ENCODE measurements at regions not wholly inside any gene's neighbourhood (a gene's known extent, or its start where the extent isn't known, plus 50 kb on each side); places are given as distances from the start of the nearest gene placed in this dataset.

DNA sequence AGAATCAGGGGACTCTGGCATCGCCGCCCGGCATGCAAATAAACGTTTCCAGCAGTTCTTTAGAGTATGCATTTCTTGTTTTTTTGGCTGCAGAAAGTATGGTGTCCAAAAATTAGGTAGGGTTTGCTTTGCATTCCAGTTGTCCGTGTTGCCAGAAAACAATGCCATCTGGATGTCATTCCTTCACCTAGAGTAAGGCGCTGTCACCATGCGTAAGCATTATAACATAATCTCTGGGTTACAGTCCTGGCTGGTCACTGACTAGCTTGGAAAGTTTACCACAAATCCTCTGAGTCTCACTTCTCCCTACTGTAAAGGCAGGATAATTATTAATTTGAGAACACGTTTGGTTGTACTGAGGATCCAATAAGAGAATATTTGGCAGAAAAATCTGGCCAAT, 457.7 kb downstream of the XYLT1 start:
- peaks cover 24% of the 10 kb centered on the region for H3K9me3 Mint-ChIP-seq (ENCODE audit: low read depth)
- H3K36me3 Mint-ChIP-seq (ENCODE audit: low read depth), result no peaks in the 10 kb centered on the region
- TF ChIP-seq, protein P1, sequence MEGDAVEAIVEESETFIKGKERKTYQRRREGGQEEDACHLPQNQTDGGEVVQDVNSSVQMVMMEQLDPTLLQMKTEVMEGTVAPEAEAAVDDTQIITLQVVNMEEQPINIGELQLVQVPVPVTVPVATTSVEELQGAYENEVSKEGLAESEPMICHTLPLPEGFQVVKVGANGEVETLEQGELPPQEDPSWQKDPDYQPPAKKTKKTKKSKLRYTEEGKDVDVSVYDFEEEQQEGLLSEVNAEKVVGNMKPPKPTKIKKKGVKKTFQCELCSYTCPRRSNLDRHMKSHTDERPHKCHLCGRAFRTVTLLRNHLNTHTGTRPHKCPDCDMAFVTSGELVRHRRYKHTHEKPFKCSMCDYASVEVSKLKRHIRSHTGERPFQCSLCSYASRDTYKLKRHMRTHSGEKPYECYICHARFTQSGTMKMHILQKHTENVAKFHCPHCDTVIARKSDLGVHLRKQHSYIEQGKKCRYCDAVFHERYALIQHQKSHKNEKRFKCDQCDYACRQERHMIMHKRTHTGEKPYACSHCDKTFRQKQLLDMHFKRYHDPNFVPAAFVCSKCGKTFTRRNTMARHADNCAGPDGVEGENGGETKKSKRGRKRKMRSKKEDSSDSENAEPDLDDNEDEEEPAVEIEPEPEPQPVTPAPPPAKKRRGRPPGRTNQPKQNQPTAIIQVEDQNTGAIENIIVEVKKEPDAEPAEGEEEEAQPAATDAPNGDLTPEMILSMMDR (IDR thresholded peaks at IDR 0.05), result no peak
- peaks cover 4% of the 10 kb centered on the region for H3K27me3 Mint-ChIP-seq (ENCODE audit: low read depth)
- DNase-seq (ENCODE audit: low spot score), result no peak
- no peaks in the 10 kb centered on the region for H3K4me1 Mint-ChIP-seq (ENCODE audit: low read depth)
- H3K4me3 Mint-ChIP-seq (ENCODE audit: unreplicated experiment), result no peak overlapping the region
- H3K27ac Mint-ChIP-seq (ENCODE audit: unreplicated experiment), result no peak overlapping the region

DNA sequence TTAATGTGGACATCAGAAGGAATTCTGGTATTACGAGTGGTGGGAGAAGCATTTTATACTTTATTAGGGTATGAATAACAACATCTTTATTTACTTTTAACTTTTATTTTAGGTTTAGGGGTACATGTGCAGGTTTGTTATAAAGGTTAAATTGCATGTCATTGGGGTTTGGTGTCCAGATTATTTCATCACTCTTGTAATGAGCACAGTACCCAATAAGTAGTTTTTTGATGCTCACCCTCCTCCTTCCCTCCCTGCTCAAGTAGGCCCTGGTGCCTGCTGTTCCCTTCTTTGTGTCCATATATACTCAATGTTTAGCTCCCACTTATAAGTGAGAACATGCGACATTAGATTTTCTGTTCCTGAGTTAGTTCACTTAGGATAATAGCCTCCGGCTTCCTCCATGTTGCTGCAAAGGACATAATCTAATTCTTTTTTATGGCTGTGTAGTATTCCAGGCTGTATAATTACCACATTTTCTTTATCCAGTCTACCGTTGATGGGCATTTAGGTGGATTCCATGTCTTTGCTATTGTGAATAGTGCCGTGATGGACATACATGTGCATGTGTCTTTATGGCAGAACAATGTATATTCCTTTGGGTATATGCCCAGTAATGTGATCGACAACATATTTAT, 456.2 kb downstream of the XYLT1 start:
- Mint-ChIP-seq H3K27me3 (ENCODE audit: low read depth) (peaks cover 4% of the 10 kb centered on the region), H3K27ac (ENCODE audit: unreplicated experiment) (no peak overlapping the region), H3K9me3 (ENCODE audit: low read depth) (peaks cover 17% of the 10 kb centered on the region), H3K36me3 (ENCODE audit: low read depth) (no peaks in the 10 kb centered on the region), H3K4me1 (ENCODE audit: low read depth) (no peaks in the 10 kb centered on the region), H3K4me3 (ENCODE audit: unreplicated experiment) (no peak overlapping the region)
- DNase-seq (ENCODE audit: low spot score), result no peak
- TF ChIP-seq, protein P1 (IDR thresholded peaks at IDR 0.05), result no peak

DNA sequence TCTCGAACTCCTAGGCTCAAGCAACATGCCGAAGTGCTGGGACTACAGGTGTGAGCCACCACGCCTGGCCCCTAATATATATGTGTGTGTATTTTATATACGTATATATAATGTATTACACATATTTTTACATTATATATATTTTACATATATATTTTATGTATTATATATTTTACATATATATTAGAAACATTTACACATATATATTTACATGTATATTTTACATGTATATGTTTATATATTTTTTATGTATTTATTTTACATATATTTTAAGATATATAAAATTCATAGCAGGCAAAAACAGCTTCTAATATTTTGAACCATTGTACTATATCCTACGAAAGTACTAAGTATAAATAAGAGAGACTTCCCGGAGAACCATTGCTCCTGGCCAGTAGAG, 455.1 kb downstream of the XYLT1 start:
- peaks cover 17% of the 10 kb centered on the region for H3K9me3 Mint-ChIP-seq (ENCODE audit: low read depth)
- H3K4me3 Mint-ChIP-seq (ENCODE audit: unreplicated experiment), result no peak overlapping the region
- H3K27ac Mint-ChIP-seq (ENCODE audit: unreplicated experiment), result no peak overlapping the region

DNA sequence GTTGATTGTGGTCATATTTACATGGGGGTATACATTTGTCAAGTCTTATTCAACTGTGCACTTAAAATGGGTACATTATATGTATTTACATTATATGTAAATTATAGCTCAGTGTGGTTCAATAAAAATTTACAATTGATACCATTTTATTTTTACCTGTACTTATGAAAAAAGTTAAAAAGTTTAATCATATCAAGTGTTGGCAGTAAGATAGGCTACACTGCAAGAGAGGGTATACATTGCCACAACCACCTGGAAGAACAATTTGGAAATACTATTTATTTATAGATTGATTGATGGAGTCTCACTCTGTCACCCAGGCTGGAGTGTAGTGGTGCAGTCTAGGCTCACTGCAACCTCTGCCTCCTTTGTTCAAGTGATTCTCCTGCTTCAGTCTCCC, 453.3 kb downstream of the XYLT1 start:
- no peaks in the 10 kb centered on the region for H3K4me1 Mint-ChIP-seq (ENCODE audit: low read depth)
- H3K9me3 Mint-ChIP-seq (ENCODE audit: low read depth), result peaks cover 12% of the 10 kb centered on the region
- no peak overlapping the region for H3K27ac Mint-ChIP-seq (ENCODE audit: unreplicated experiment)
- H3K36me3 Mint-ChIP-seq (ENCODE audit: low read depth), result no peaks in the 10 kb centered on the region
- TF ChIP-seq, protein P1 (IDR thresholded peaks at IDR 0.05), result no peak
- no peak for DNase-seq (ENCODE audit: low spot score)
- H3K4me3 Mint-ChIP-seq (ENCODE audit: unreplicated experiment), result no peak overlapping the region
- peaks cover 4% of the 10 kb centered on the region for H3K27me3 Mint-ChIP-seq (ENCODE audit: low read depth)

More for the DNA sequence above, 455.1 kb downstream of the XYLT1 start:
- Mint-ChIP-seq H3K4me1 (ENCODE audit: low read depth) (no peaks in the 10 kb centered on the region), H3K36me3 (ENCODE audit: low read depth) (no peaks in the 10 kb centered on the region), H3K27me3 (ENCODE audit: low read depth) (peaks cover 4% of the 10 kb centered on the region)
- TF ChIP-seq, protein P1 (IDR thresholded peaks at IDR 0.05), result no peak
- DNase-seq (ENCODE audit: low spot score), result no peak

DNA sequence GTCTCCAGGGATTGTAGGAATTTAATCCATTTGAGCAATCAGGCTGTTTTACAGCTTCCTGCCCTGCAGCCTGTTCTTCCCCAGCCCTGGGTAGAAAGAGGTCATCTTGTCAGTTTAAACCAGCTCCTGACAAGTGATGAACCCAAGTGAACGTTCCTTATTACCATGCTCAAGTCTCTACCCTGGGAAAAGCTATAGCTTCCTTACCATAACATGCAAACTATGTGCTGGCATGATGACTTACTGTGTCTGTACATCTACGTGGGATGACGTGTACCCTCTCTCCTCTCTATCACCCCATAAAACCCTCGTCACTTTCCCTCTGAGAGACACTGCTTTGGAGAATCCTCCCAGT, 452.2 kb downstream of the XYLT1 start:
- DNase-seq (ENCODE audit: low spot score), result no peak
- H3K27ac Mint-ChIP-seq (ENCODE audit: unreplicated experiment), result no peak overlapping the region
- TF ChIP-seq, protein P1 (IDR thresholded peaks at IDR 0.05), result no peak
- peaks cover 2% of the 10 kb centered on the region for H3K27me3 Mint-ChIP-seq (ENCODE audit: low read depth)
- H3K4me1 Mint-ChIP-seq (ENCODE audit: low read depth), result no peaks in the 10 kb centered on the region
- no peaks in the 10 kb centered on the region for H3K36me3 Mint-ChIP-seq (ENCODE audit: low read depth)
- peaks cover 12% of the 10 kb centered on the region for H3K9me3 Mint-ChIP-seq (ENCODE audit: low read depth)
- no peak overlapping the region for H3K4me3 Mint-ChIP-seq (ENCODE audit: unreplicated experiment)
